Muscle layer of colon (tissue), 2 donors: ENCODE measurements at regions not wholly inside any gene's neighbourhood (a gene's known extent, or its start where the extent isn't known, plus 50 kb on each side); places are given as distances from the start of the nearest gene placed in this dataset.

Source experiments
- H3K27ac ChIP-seq: one replicate; pipeline ENCODE4 v1.7.0; 2013; ENCODE audit warnings: low read depth, mild to moderate bottlenecking, low read length, moderate library complexity
- H3K27me3 ChIP-seq, 2 donors: one replicate each; pipeline ENCODE4 v1.7.0; 2013; ENCODE audit warnings: low read length in 2 of 2, mild to moderate bottlenecking in 2 of 2; ENCODE audit not compliant: insufficient read depth in 2 of 2, control insufficient read depth in 1 of 2
- H3K36me3 ChIP-seq: one replicate; pipeline ENCODE4 v1.7.0; 2013; ENCODE audit warnings: mild to moderate bottlenecking, low read length; ENCODE audit not compliant: insufficient read depth
- H3K4me1 ChIP-seq: one replicate; pipeline ENCODE4 v1.7.0; 2013; ENCODE audit warnings: mild to moderate bottlenecking, low read length; ENCODE audit not compliant: insufficient read depth
- H3K4me3 ChIP-seq, 2 donors: one replicate each; pipeline ENCODE4 v1.7.0; 2013; ENCODE audit warnings: low read length in 2 of 2, low read depth in 1 of 2, mild to moderate bottlenecking in 1 of 2, moderate library complexity in 1 of 2
- H3K9ac ChIP-seq: one replicate; pipeline ENCODE4 v1.7.0; 2013; ENCODE audit warnings: low read length
- H3K9me3 ChIP-seq: one replicate; pipeline ENCODE4 v1.7.0; 2013; ENCODE audit warnings: mild to moderate bottlenecking, low read length
- donor health status: abdominal sarcoma.
- donor health status: Adenocarcinoma of cecum.

- peak overlapping the region; percentile 3 to 60 for H3K4me3 ChIP-seq
- peaks cover 4% of the 10 kb centered on the region for H3K4me1 ChIP-seq
- H3K9me3 ChIP-seq = no peaks in the 10 kb centered on the region
- peaks cover 9 to 20% of the 10 kb centered on the region in 2 donors for H3K27me3 ChIP-seq
- no peak overlapping the region for H3K9ac ChIP-seq
- no peaks in the 10 kb centered on the region for H3K36me3 ChIP-seq
- H3K27ac ChIP-seq = no peak overlapping the region
Observed at GRCh38 chr11:123301696-123302400, 106.8 kb upstream of the CLMP start.

- H3K4me1 ChIP-seq = peaks cover 4% of the 10 kb centered on the region
- no peaks in the 10 kb centered on the region for H3K9me3 ChIP-seq
- H3K9ac ChIP-seq = no peak overlapping the region
- H3K27ac ChIP-seq = no peak overlapping the region
- peaks cover 9 to 20% of the 10 kb centered on the region in 2 donors for H3K27me3 ChIP-seq
- H3K4me3 ChIP-seq = peak overlapping the region in 1 of 2 donors; percentile 60
- no peaks in the 10 kb centered on the region for H3K36me3 ChIP-seq
Observed at GRCh38 chr11:123301013-123301591, 106.1 kb upstream of the CLMP start.

- no peaks in the 10 kb centered on the region for H3K36me3 ChIP-seq
- no peak overlapping the region for H3K4me3 ChIP-seq
- H3K27me3 ChIP-seq = peaks cover 9 to 20% of the 10 kb centered on the region in 2 donors
Observed at GRCh38 chr11:123299721-123300120, 104.7 kb upstream of the CLMP start.

GRCh38 chr11:123298488-123299447 is 103.7 kb upstream of the CLMP start:
- peaks cover 9 to 20% of the 10 kb centered on the region in 2 donors for H3K27me3 ChIP-seq

More at GRCh38 chr11:123299721-123300120, 104.7 kb upstream of the CLMP start:
- Histone ChIP-seq H3K27ac (no peak overlapping the region), H3K4me1 (peaks cover 4% of the 10 kb centered on the region), H3K9ac (no peak overlapping the region), H3K9me3 (no peaks in the 10 kb centered on the region)

GRCh38 chr11:123292647-123293046 is 97.6 kb upstream of the CLMP start:
- Histone ChIP-seq H3K9ac (no peak overlapping the region), H3K4me3 (no peak overlapping the region), H3K4me1 (no peaks in the 10 kb centered on the region), H3K27me3 (peaks cover 0 to 6% of the 10 kb centered on the region in 2 donors), H3K36me3 (no peaks in the 10 kb centered on the region), H3K9me3 (no peaks in the 10 kb centered on the region), H3K27ac (no peak overlapping the region)

More at GRCh38 chr11:123298488-123299447, 103.7 kb upstream of the CLMP start:
- Histone ChIP-seq H3K9ac (no peak overlapping the region), H3K9me3 (no peaks in the 10 kb centered on the region), H3K4me3 (no peak overlapping the region), H3K36me3 (no peaks in the 10 kb centered on the region), H3K27ac (no peak overlapping the region), H3K4me1 (peaks cover 4% of the 10 kb centered on the region)

- no peak overlapping the region for H3K4me3 ChIP-seq
- no peak overlapping the region for H3K27ac ChIP-seq
- no peak overlapping the region for H3K9ac ChIP-seq
- H3K9me3 ChIP-seq = no peaks in the 10 kb centered on the region
- H3K27me3 ChIP-seq = no peaks in the 10 kb centered on the region
- H3K4me1 ChIP-seq = no peaks in the 10 kb centered on the region
- no peaks in the 10 kb centered on the region for H3K36me3 ChIP-seq
Observed at GRCh38 chr11:123291201-123291869, 96.3 kb upstream of the CLMP start.

GRCh38 chr11:123286761-123287160 is 91.7 kb upstream of the CLMP start:
- Histone ChIP-seq H3K4me1 (no peaks in the 10 kb centered on the region), H3K27ac (no peak overlapping the region), H3K36me3 (no peaks in the 10 kb centered on the region), H3K27me3 (no peaks in the 10 kb centered on the region), H3K9ac (no peak overlapping the region), H3K4me3 (no peak overlapping the region), H3K9me3 (no peaks in the 10 kb centered on the region)

- Histone ChIP-seq H3K9ac (no peak overlapping the region), H3K36me3 (no peaks in the 10 kb centered on the region), H3K4me3 (no peak overlapping the region), H3K4me1 (no peaks in the 10 kb centered on the region), H3K27me3 (no peaks in the 10 kb centered on the region), H3K9me3 (no peaks in the 10 kb centered on the region), H3K27ac (no peak overlapping the region)
Observed at GRCh38 chr11:123286255-123286654, 91.2 kb upstream of the CLMP start.

- no peaks in the 10 kb centered on the region for H3K4me1 ChIP-seq
- no peak overlapping the region for H3K4me3 ChIP-seq
- H3K27ac ChIP-seq = no peak overlapping the region
- H3K9me3 ChIP-seq = no peaks in the 10 kb centered on the region
- no peak overlapping the region for H3K9ac ChIP-seq
- no peaks in the 10 kb centered on the region for H3K36me3 ChIP-seq
- no peaks in the 10 kb centered on the region for H3K27me3 ChIP-seq
Observed at GRCh38 chr11:123284454-123284853, 89.4 kb upstream of the CLMP start.

- H3K36me3 ChIP-seq = no peaks in the 10 kb centered on the region
- H3K9ac ChIP-seq = no peak overlapping the region
- no peaks in the 10 kb centered on the region for H3K27me3 ChIP-seq
- no peaks in the 10 kb centered on the region for H3K4me1 ChIP-seq
- no peak overlapping the region for H3K27ac ChIP-seq
- no peak overlapping the region for H3K4me3 ChIP-seq
- H3K9me3 ChIP-seq = no peaks in the 10 kb centered on the region
Observed at GRCh38 chr11:123282597-123282996, 87.5 kb upstream of the CLMP start.

- H3K9ac ChIP-seq = no peak overlapping the region
- no peaks in the 10 kb centered on the region for H3K9me3 ChIP-seq
- no peak overlapping the region for H3K27ac ChIP-seq
- no peak overlapping the region for H3K4me3 ChIP-seq
- H3K27me3 ChIP-seq = no peaks in the 10 kb centered on the region
- H3K36me3 ChIP-seq = no peaks in the 10 kb centered on the region
- H3K4me1 ChIP-seq = no peaks in the 10 kb centered on the region
Observed at GRCh38 chr11:123273616-123274015, 78.6 kb upstream of the CLMP start.
